ENCODE measurements at regions not wholly inside any gene's neighbourhood (a gene's known extent, or its start where the extent isn't known, plus 50 kb on each side); places are given as distances from the start of the nearest gene placed in this dataset.

GRCh38 chr4:167826281-167826680 lies 266.1 kb upstream of the ANXA10 start:
- TF ChIP-seq BHLHE40 (IDR thresholded peaks at IDR 0.05; ENCODE audit: borderline replicate concordance), result no peak
- no peak for TF ChIP-seq ARNT (IDR thresholded peaks at IDR 0.05)
- no peak for TF ChIP-seq ZNF384 (IDR thresholded peaks at IDR 0.05)
- TF ChIP-seq L3MBTL2 (conservative IDR thresholded peaks at IDR 0.05), result no peak
- TF ChIP-seq FOXA1 (IDR thresholded peaks at IDR 0.05), result no peak
- no peak for TF ChIP-seq SUZ12 (IDR thresholded peaks at IDR 0.05)
- TF ChIP-seq TARDBP (IDR thresholded peaks at IDR 0.05), result no peak
